NOMO-1 treated with DMSO at 0.1 percent for 48 hours (cell line): ENCODE measurements at regions not wholly inside any gene's neighbourhood (a gene's known extent, or its start where the extent isn't known, plus 50 kb on each side); places are given as distances from the start of the nearest gene placed in this dataset.
A peak's percentile ranks its signal among the peaks of the same experiment; 100 is the strongest.

Experiments used
- DNase-seq: peaks from one replicate; lab custom pipeline; 2025; ENCODE audit not compliant: unreplicated experiment; lab: John Stamatoyannopoulos, UW

DNA sequence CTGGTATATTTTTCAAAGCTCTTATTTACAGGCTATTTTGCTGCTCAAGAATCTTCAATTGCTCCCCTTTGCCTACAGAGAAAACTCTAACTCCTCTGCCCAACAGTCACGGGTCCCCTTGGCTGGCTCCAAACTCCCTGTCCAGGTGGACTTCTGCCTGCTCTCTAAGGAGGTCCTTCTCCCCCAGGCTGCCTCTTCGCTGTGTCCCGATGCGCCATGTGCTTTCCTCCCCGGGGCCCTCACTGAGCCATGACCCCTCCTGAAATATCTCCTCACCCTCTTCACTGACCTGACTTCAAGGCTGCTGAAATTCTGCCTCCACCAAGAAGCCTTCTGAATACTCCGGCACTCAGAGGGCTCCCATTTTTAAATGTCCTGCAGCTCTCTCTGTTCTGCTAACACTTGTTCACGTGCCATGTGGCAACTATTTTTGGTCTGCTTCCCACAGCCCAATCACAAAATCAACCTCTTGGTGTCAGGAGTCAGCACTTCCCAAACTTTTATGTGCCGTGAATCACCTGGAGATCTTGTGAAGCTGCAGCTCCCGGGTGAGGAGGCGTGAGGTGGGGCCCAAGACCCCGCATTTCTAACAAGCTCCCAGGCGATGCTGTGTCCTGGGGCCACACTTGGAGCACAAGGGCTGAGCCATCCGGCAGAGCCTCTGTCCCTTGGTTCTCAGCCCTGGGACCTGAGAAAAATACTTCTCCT, 85.7 kb upstream of the COL13A1 start:
- DNase-seq = no peak

DNA sequence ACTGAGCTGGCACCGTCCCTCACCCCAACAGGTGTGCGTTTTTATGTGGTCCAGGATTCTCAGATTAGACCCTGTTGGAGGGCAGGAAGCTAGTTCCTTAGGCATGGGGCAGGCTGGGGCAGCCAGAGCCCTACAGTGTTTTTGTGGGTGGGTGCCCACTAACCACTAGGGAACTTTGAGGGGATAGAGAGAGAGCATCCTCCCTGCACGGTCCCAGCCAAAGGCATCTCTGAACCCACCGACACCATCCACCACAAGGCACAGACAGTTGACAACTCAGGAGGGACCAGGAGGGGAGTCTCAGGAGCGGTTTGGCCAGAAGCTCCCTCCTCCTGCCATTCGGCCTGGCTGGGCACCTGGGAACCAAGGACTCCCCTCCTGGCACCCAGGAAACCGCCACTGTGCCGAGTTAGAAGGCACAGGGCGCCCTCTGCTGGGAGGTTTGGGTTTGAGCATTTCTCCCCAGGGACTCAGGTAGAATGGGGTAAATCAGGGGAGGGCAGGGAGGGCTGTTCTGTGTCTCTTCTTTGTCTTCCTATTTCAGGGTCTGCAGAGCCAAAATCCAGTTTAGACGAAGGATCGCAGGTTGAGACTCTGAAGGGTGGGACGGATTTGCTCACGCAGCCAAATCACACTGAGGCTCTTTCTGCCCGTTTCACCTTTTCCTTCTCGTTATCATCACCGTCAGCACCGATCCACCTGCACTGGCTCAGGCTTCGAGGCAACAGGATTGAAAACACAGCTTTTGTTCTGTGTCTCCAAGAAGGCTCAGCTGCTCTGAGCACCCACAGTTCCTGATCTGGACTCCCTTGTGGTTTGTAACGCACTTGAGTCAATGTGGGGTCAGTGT, 84.8 kb upstream of the COL13A1 start:
- DNase-seq = peak; percentile 14

DNA sequence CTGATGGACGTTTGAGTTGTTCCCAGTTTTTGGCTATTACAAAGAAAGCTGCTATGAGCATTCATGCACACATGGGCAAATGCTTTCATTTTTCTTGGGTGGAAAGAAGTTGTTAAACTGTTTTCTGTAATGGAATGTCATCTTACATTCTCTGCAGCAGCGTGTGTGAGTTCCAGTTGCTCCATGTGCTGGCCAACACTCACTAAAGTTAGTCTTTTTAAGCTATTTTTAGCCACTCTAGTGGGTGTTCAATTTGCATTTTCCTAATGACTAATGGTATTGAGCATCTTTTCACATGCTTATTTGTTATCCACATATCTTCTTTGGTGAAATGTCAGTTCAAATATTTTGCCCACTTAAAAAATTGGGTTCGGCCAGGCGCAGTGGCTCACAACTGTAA, 82.8 kb upstream of the COL13A1 start:
- no peak for DNase-seq

DNA sequence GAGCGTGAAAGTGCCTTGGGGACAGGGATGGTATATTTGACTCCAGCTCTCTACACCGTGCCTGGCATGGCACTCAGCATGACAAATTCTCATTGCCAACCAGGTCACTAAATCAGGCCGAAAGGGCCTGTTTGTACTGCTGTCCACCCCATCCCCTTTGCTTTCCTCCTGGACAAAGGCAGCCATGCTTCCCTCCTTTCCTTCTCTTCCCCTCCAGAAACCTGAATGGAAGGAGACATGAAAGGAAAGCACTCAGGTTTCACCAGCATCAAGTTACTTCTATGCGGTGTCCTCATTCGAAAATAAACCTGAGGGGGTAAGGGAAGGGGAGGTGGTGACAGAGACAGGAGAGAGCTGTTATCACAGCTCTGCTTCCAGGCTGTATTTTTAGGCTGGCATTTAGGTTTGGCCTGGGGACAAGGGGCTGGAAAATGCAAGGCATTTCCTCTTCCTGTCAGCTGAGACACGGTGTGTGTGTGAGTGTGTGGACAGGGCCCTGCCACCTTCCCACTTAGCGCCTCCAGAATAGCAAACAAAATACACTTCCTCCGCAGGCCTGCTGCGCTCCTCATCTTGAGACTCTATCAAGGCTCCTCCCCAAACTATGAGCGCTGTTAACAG, 79.9 kb upstream of the COL13A1 start:
- DNase-seq = no peak

DNA sequence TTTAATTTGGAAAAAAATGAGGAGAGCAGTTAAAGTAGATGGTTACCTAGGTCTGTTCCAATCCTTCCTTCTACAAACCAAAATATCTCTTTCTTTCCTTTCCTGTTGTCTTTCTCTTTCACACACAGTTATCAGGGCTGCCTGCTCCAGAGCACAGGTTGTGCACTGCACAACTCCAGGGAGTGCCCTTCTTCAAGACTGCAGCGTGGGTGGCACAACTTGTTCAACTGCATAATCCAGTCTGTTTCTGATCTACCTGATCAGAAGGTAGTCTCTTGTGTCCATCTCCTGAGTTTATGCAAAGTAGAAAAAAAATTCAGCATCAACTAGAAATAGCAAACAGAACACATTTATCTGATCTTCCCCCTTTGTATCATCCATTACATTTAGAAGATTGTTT, 78.1 kb upstream of the COL13A1 start:
- DNase-seq = no peak

DNA sequence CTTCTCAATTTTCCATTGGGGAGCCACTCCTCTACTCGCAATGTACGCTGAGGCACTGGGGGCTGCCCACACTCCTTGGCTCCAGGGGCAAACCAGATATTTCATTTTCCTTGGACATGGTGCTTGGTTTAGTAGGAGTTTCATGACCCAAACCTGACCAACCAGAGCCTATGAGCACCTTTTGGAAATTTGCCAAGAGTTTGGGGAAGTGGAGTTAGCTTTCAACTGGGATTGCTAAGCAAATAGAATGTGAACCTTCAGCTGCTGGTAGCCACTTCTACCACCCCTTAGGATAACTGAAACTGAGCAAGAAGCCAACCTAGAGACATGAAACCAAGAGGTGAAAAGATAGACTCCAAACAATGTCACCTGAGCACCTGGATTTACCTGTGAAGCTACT, 74.9 kb upstream of the COL13A1 start:
- no peak for DNase-seq

DNA sequence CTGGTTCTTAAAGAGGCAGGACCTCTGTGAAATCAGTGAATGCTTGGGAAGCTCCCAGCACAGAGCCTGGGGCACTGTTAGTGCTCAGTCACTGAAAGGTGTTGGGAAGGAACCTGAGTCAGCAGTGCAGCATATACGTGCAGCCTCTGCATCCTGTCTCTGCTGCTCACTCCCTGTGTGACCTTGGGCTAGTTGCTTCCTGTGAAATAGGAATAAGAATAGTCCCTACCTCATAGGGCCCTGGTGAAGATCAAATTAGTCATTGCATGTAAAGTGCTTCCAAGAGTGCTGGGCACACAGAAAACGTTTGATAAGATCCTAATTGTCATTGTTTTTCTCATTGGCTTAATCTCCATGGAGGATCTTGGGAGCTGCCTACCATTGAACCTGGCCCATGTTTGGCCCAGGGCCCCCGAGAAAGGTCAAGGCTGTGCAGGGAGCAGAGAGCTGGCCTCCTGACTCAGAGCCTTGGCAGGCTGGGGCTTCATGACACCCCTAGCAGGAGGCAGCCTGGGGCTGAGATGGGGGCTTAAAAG, 73.3 kb upstream of the COL13A1 start:
- DNase-seq = no peak

DNA sequence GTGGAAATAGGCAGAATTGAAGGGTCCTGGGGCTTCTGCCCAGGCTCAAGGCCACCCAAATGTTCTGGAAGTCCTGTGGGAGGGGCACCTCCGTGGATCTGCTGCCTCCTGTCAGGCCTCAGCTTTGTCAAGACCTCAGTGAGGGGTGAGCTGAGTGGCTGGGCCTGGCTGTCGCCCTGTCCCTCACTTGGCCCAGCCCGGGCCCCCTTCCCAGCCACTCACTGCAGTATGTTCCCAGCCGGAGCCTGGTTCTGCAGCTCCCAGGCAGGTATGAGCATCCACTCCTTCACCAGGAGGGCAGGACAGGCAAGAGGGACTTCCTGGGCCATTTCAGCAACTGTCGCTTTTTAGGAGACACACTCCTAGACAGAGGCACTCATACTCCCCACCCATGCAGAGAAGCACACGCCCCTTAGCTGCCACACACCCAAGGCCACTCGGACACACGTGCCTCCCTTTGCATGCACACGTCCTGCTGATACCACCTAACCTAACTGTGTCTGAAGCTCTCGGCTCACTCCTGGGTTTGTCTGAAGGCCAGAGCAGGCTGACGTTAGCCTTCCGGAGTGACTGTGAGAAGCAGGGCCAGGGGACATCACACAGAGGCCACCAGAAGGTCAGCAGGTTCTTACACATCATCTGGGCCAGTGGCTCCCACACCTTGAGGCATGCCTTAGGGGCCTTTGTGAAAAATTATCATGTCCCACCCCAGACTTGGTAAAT, 72.2 kb upstream of the COL13A1 start:
- no peak for DNase-seq

DNA sequence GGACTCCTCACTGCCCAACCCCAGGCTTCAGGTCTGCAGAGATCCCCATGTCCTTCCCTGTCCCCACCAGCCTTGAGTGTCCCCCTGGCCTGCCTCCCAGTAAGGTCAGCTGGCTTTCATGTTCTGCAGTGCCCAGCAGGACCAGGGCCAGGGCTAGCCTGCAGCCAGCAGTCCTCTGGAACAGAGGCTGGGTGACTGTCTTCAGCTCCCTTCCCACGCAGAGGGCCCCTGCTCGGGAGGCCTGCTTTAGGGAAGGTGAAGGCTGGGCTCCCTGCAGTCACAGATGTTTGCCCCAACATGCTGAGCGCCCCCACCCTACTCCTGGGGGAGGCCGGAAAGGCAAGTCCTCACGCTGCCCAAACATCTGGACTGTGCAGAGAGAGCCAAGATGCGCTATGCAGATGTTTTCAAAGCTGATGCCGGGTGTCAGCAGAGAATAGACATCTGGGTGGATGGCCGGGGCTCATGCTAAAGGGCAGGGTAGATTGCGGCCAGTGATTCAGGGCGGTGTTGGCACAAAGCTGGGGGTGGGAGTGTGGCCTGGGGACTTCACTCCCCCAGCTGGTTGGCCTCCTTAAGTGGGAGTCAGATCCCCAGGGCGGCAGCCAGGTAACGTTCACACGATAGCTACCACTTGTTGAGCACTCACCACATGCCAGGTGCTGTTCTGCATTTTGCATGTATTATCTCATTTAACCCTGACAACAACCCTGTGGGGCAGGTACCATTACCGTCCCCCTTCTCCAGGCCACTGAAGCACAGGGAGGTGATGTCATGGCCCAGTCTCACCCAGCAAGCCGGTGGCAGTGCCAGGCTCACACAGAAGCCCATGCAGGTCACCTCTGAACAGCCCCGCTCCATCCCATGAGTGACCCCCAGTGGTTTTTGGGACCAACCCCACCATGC, 71.2 kb upstream of the COL13A1 start:
- no peak for DNase-seq

DNA sequence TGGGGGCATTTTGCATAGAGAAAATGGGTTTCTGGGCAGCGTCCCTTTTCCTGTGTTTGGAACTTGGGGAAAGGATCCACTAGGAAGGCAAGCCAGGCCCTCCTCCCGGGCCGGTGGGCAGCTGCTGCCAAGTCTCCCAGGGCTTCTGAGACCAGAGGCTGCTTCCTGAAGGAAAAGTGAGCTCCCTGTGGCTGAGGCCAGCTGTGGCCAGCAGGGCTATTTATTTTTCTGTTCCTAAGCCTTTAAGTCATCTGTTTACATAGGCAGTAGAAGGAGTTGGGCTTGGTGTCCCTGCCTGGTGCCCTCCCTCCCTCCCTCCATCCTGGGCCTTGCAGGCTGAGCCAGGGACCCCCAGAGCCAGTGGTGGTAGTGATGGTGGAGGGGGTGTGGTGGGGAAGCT, 70.5 kb upstream of the COL13A1 start:
- DNase-seq = no peak

DNA sequence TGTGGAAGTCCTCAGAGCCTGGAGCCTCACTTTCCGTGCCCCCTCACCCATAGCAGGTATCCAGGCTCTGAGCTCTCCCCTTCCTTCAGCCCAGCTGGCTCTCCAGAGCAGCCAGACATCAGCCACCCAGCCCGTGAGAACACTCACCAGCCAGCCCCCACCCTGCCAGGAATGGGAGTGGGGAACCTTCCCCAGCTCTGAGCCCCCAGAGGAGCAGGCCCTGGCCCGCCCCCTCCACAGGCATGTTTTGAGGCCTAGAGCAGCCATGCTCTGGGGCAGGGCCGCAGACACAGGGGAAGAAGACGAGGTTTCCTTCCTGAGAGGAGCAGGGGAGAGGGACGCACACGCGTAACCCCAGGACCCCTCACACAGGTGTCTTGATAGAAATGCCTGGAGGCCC, 70.0 kb upstream of the COL13A1 start:
- no peak for DNase-seq

DNA sequence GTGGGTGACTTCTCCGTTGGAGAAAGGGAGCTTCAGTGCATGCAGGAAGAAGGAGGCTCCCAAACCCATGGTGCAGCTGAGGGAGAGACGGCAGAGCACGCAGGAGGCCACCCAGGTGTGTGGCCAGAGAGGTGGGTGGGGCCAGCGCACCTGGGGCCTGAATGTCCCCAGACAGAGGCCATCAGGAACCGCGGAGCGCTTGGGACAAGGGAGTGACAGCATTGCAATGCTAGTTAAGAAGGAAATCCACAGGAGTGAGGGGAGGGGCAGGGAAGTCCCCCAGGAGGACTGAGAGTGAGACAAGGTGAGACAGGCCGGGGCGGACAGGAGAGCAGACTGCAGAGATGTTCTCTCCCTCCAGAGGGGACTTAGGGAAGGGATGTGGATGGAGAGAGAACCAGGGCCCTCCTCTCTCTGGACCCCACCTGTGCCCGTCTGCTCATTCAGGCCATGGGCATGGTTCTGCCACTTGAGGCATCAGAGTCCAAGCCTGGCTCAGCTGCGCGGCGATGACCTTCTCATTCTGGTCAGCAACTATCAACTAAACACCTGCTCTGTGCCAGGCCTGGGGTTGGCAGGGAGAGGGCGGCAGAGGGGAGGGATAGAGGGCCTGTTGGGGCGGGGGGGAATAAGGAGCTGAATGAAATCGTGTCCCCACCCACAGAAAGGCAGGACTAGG, 69.4 kb upstream of the COL13A1 start:
- DNase-seq = no peak

DNA sequence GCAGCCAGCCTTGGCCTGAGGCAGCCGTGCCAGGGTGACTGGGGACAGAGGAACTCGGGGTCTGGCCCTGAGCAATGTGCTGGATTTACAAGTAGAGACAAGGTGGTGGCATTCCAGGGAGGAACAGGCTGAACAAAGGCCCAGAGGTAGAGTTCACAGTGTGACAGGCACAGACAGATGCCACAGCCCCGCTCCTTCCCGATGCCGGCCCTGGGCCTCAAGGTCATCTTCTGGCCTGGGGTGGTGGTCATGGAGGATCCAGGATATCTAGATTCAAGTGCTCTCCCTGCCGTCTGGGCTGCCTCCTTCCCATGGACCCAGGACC, 68.9 kb upstream of the COL13A1 start:
- no peak for DNase-seq

DNA sequence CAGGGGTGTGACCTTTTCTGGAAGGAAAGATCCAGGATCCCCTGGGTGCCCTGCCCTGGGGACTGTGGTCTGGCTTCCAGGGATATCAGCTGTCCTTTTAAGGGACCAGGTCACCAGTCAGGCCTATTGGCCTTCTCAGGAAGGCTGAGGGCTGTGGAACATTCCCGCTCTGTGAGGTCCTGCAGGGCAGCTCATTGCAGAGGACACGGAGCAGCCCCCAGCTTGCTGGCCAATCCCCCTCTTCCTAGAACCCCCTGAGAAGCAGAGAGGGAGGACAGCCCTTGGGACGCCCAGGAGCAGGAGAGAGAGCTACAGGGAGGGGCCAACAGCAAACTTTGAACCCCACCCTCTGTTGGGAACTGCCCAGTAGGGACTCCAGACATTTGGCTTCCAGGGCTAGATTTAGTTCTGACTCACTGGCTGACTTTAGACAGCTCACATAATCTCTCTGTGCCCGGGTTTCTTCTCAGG, 67.9 kb upstream of the COL13A1 start:
- DNase-seq = no peak

DNA sequence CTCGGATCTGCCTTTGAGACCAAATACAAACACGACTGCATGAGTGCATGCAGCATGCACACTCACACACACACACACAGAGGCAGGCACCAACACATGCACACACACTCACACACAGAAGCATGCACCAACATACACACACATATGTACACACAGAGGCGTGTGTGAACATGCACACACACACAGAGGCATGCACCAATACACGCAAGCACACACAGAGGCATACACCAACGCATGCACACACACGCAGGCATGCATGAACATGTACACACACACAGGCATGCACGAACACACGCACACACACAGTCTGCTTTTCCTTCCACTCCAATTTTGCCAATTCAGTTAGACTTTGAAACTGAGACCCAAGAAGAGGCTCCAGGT, 67.3 kb upstream of the COL13A1 start:
- no peak for DNase-seq

DNA sequence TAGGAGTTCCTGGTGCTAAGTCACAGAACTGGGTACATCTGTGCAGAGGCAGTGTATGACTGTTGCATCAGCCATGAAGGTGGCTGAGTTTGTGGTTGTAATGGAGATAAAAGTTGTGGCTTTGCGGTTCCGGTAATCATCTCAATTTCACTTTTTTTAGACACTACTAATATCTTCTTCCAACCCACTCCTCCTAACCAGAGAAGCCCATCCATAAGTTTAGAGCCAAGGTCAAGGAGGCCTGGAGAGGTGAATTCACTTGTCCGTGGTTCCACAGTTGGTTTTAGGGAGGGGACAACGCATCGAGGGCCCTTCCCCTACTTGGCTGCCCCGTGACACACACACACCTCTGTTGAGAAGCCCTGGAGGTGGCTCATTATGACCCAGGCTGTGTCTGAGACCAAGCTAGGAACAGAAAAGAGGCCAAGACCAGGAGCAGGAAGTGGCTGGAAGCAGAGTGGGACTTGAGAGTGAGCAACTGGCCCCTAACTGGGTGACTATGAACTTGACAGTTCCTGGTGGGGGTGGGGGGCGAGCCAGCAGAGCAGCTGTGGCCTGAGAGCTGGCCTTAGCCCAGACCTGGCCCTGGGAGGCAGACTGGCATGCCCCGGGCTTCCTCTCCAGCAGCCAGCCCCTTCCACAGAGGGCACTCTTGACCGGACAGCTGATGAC, 66.8 kb upstream of the COL13A1 start:
- DNase-seq = peak; percentile 71

DNA sequence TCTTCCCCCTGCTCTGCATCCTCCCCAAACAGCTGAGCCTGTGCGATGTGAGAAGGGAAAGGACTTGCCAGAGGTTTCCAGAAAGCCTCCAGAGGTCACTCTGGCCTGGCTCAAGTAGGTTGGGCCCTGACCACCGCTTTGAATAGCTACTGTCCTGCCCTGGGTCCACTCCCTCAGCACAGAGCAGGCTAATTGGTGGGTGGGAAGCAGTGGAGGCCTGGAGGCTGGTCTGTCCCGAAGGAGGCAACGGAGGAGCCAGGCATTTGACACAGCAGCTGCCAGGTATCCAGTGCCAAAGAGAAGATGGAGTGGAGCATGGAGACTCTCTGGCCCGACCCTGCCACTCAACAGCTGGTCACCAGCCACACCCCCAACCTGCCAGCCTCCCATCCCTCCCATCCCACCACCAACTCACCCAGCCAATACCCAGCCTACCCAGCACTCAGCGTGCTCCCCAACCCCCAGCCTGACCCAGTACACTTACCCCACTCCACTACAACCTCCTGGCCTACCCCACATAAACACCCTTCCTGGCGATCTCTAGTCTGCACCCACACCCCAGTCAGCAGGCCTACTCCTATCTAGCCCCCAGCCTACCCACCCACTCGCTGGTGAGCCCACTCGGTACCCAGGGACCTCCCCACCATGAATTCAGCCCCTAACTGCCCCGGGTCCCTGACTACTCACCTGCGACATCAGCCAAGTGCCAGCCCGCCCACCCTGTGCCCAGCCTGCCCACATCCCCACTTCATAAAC, 64.6 kb upstream of the COL13A1 start:
- DNase-seq = no peak

DNA sequence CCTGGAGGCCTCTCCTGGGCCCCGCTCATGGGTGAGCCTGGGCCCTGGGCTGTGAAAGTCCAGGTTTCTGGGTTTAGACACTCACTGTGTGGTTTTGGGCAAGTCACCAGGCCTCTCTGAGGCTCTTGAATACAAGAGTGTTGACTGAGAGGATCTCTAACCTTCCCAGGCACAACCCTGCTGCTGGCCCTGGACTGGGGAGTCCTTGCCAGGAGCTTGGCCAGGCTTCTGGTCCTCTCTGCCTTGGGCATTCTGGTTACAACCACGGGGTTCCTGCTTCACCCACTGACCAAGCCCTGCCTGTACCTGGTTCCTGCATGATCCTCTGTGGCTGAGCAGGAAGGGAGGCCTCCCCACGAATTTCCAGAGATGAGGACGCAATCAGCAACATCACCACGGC, 63.6 kb upstream of the COL13A1 start:
- DNase-seq = no peak
